B cell (primary cell): ENCODE measurements at regions not wholly inside any gene's neighbourhood (a gene's known extent, or its start where the extent isn't known, plus 50 kb on each side); places are given as distances from the start of the nearest gene placed in this dataset.

Source experiments
- ATAC-seq: fragments of 200-7000 bp; cut with Tn5 transposase; one replicate; pipeline ENCODE4 v1.10.0; 2021; ENCODE audit warnings: low read depth, mild to moderate bottlenecking, moderate number of reproducible peaks, moderate library complexity
- CTCF ChIA-PET: fragments of 350-600 bp; sonication (Branson Sonifier 250); formaldehyde crosslinking; loops from one replicate; lab custom pipeline; 2021; ENCODE audit warnings: antibody characterized with exemption, inconsistent platforms; lab: Charles Lee
- POLR2A ChIA-PET: fragments of 350-600 bp; sonication (Branson Sonifier 250); formaldehyde crosslinking; loops from one replicate; lab custom pipeline; 2021; ENCODE audit warnings: antibody characterized with exemption; lab: Charles Lee
- DNase-seq: peaks from one replicate; pipeline ENCODE4 v3.0.0; 2013
- H2AFZ ChIP-seq: 2 replicates; pipeline ENCODE4 v1.6.1; 2012; ENCODE audit warnings: mild to moderate bottlenecking, low read depth, low read length; ENCODE audit not compliant: insufficient read depth, poor library complexity, severe bottlenecking
- H3K27ac ChIP-seq, 2 donors: 1 replicate in 1 of 2; 2 replicates in 1 of 2; pipeline ENCODE4 v1.5.1; 2012 to 2013; ENCODE audit warnings: low read length in 2 of 2, mild to moderate bottlenecking in 2 of 2, moderate library complexity in 1 of 2
- H3K27me3 ChIP-seq, 4 experiments: fragments of 200-600 bp in 1 of 4; sonication (generic) in 1 of 4; replicated peaks in 1 of 4; 1 replicate in 2 of 4; 2 replicates in 2 of 4; pipeline versions ENCODE4 v1.6.1 to v1.7.0; 2013 to 2016; ENCODE audit warnings: low read length in 3 of 4, mild to moderate bottlenecking in 2 of 4, mixed read lengths in 1 of 4, moderate library complexity in 1 of 4; ENCODE audit not compliant: insufficient read depth in 4 of 4, control insufficient read depth in 3 of 4; ENCODE audit errors: control extremely low read depth in 1 of 4
- H3K36me3 ChIP-seq, 2 experiments: replicated peaks in 1 of 2; 1 replicate in 1 of 2; 2 replicates in 1 of 2; pipeline versions ENCODE4 v1.6.1 to v1.7.1; 2013; ENCODE audit warnings: low read length in 1 of 2; ENCODE audit not compliant: insufficient read depth in 2 of 2, control insufficient read depth in 1 of 2; ENCODE audit errors: control extremely low read depth in 1 of 2, extremely low read depth in 1 of 2
- H3K4me1 ChIP-seq, 2 donors: fragments of 200-600 bp in 1 of 2; sonication (generic) in 1 of 2; 1 replicate in 1 of 2; 2 replicates in 1 of 2; pipeline versions ENCODE4 v1.5.1 to v1.6.1; 2013 to 2017; ENCODE audit warnings: low read length in 2 of 2; ENCODE audit not compliant: control insufficient read depth in 2 of 2, insufficient read depth in 2 of 2
- H3K4me2 ChIP-seq: replicated peaks from 2 replicates; pipeline ENCODE3; 2012; ENCODE audit warnings: mild to moderate bottlenecking, low read depth, low read length; ENCODE audit not compliant: poor library complexity, severe bottlenecking
- H3K4me3 ChIP-seq, 5 experiments: fragments of 200-600 bp in 1 of 5; sonication (generic) in 1 of 5; 1 replicate in 3 of 5; 2 replicates in 2 of 5; pipeline versions ENCODE4 v1.5.1 to v1.7.0; 2011 to 2016; ENCODE audit warnings: low read length in 4 of 5, mild to moderate bottlenecking in 4 of 5, low read depth in 2 of 5, control low read depth in 1 of 5, moderate library complexity in 1 of 5; ENCODE audit not compliant: insufficient read depth in 1 of 5; ENCODE audit errors: control extremely low read depth in 1 of 5, extremely low read depth in 1 of 5
- H3K79me2 ChIP-seq: fragments of 200-600 bp; sonication (generic); one replicate; pipeline ENCODE4 v1.6.0; 2016; ENCODE audit warnings: low read length; ENCODE audit not compliant: control insufficient read depth, insufficient read depth
- H3K9ac ChIP-seq: fragments of 200-600 bp; sonication (generic); 2 replicates; pipeline ENCODE4 v1.6.1; 2017; ENCODE audit warnings: mild to moderate bottlenecking, low read length, moderate library complexity
- H3K9me3 ChIP-seq, 3 donors: one replicate each; pipeline versions ENCODE4 v1.6.1 to v1.7.1; 2013; ENCODE audit warnings: low read length in 2 of 3; ENCODE audit not compliant: control insufficient read depth in 2 of 3, insufficient read depth in 1 of 3; ENCODE audit errors: control extremely low read depth in 1 of 3
- H4K20me1 ChIP-seq: 2 replicates; pipeline ENCODE4 v1.6.0; 2012; ENCODE audit warnings: mild to moderate bottlenecking, low read length; ENCODE audit not compliant: insufficient read depth, control insufficient read depth, poor library complexity, severe bottlenecking
- H3K27ac Mint-ChIP-seq: one replicate; pipeline ENCODE4 v1.8.0; 2021; ENCODE audit warnings: mixed read lengths
- H3K27me3 Mint-ChIP-seq: one replicate; pipeline ENCODE4 v1.8.0; 2021; ENCODE audit warnings: mixed read lengths
- H3K4me1 Mint-ChIP-seq: one replicate; pipeline ENCODE4 v1.8.0; 2021; ENCODE audit warnings: mixed read lengths
- H3K4me3 Mint-ChIP-seq: one replicate; pipeline ENCODE4 v1.8.0; 2021; ENCODE audit warnings: mixed read lengths
- H3K9me3 Mint-ChIP-seq: one replicate; pipeline ENCODE4 v1.8.0; 2022; ENCODE audit warnings: mixed read lengths; ENCODE audit not compliant: insufficient read depth
- CTCF ChIP-seq: fragments of 200-600 bp; IDR thresholded peaks from one replicate; pipeline ENCODE4 v1.8.0; 2022; ENCODE audit warnings: antibody characterized with exemption, mild to moderate bottlenecking
- EZH2 ChIP-seq: IDR thresholded peaks from 2 replicates; pipeline ENCODE4 v1.6.1; 2012; ENCODE audit warnings: borderline replicate concordance, low read depth, mild to moderate bottlenecking, moderate library complexity, low read length; ENCODE audit not compliant: insufficient read depth, poor library complexity, severe bottlenecking
- WGBS: methylation state at CpG from one replicate; pipeline ENCODE4 v1.1.5; 2013; ENCODE audit warnings: missing lambda C conversion rate; ENCODE audit not compliant: insufficient coverage; 5-methylcytosine and 5-hydroxymethylcytosine counted together
- intact Hi-C: fragments of 100-400 bp; cut with micrococcal nuclease; formaldehyde crosslinking; loops from one replicate; pipeline ENCODE4 v1.10.0; 2022

GRCh38 chr2:117755768-117756167 is 58.7 kb upstream of the DDX18 start:
- peaks cover 4% of the 10 kb centered on the region for H3K27me3 Mint-ChIP-seq
- no peaks in the 10 kb centered on the region for H3K4me1 ChIP-seq
- H3K4me1 Mint-ChIP-seq, result no peaks in the 10 kb centered on the region
- H3K9me3 Mint-ChIP-seq, result peaks cover 8% of the 10 kb centered on the region
- DNase-seq (no peak), ATAC-seq (no peak)
- H4K20me1 ChIP-seq, result no peaks in the 10 kb centered on the region
- ChIA-PET CTCF (no interaction called here), POLR2A (no interaction called here)
- intact Hi-C loops, result no loop called here
- no peaks in the 10 kb centered on the region for H3K36me3 ChIP-seq
- no peak overlapping the region for H3K27ac Mint-ChIP-seq
- H3K9me3 ChIP-seq, result peaks cover 0 to 7% (median 0%) of the 10 kb centered on the region in 3 donors
- TF ChIP-seq EZH2 (no peak), CTCF (no peak)
- no CpG with 5 or more reads among the region's 2 CpGs for WGBS
- no peaks in the 10 kb centered on the region for H3K79me2 ChIP-seq
- no peaks in the 10 kb centered on the region for H3K27me3 ChIP-seq
- no peak overlapping the region for H3K27ac ChIP-seq
- H3K4me3 ChIP-seq, result no peak overlapping the region
- H3K4me3 Mint-ChIP-seq, result no peak overlapping the region
- H3K4me2 ChIP-seq, result no peak overlapping the region
- no peak overlapping the region for H2AFZ ChIP-seq
- no peak overlapping the region for H3K9ac ChIP-seq

GRCh38 chr2:117760916-117761315 is 53.6 kb upstream of the DDX18 start:
- peaks cover 8% of the 10 kb centered on the region for H3K27me3 Mint-ChIP-seq
- Histone ChIP-seq H3K4me3 (no peak overlapping the region), H2AFZ (no peak overlapping the region), H3K79me2 (no peaks in the 10 kb centered on the region), H3K4me1 (no peaks in the 10 kb centered on the region), H3K4me2 (no peak overlapping the region), H3K27me3 (no peaks in the 10 kb centered on the region), H3K27ac (no peak overlapping the region), H3K36me3 (no peaks in the 10 kb centered on the region), H3K9ac (no peak overlapping the region), H3K9me3 (no peaks in the 10 kb centered on the region), H4K20me1 (no peaks in the 10 kb centered on the region)
- H3K27ac Mint-ChIP-seq, result no peak overlapping the region
- H3K9me3 Mint-ChIP-seq, result no peaks in the 10 kb centered on the region
- H3K4me3 Mint-ChIP-seq, result no peak overlapping the region
- ATAC-seq, result no peak
- ChIA-PET POLR2A (no interaction called here), CTCF (no interaction called here)
- H3K4me1 Mint-ChIP-seq, result no peaks in the 10 kb centered on the region
- DNase-seq, result no peak
- WGBS, result 55% methylated on average over 1 of the region's 1 CpG
- no peak for TF ChIP-seq CTCF
- no peak for TF ChIP-seq EZH2
- intact Hi-C loops, result no loop called here
